Esophagus muscularis mucosa (tissue), 4 donors: ENCODE measurements at regions not wholly inside any gene's neighbourhood (a gene's known extent, or its start where the extent isn't known, plus 50 kb on each side); places are given as distances from the start of the nearest gene placed in this dataset.

ENCODE experiments used
- CTCF ChIP-seq, 3 experiments: fragments of 200-600 bp in 2 of 3; fragments of 450-650 bp in 1 of 3; sonication (generic) in 2 of 3; IDR thresholded peaks; one replicate each; pipeline ENCODE4 v1.5.1; 2017 to 2019; ENCODE audit warnings: antibody characterized with exemption in 3 of 3, mild to moderate bottlenecking in 2 of 3, moderate library complexity in 1 of 3
- EP300 ChIP-seq: sonication (generic); formaldehyde crosslinking; IDR thresholded peaks from one replicate; pipeline ENCODE4 v1.6.1; 2017; ENCODE audit warnings: antibody characterized with exemption
- POLR2A ChIP-seq: fragments of 450-650 bp; IDR thresholded peaks from one replicate; pipeline ENCODE4 v1.6.1; 2017; ENCODE audit warnings: antibody characterized with exemption, moderate library complexity, mild to moderate bottlenecking, low read depth
- POLR2AphosphoS5 ChIP-seq, 2 donors: sonication (generic); formaldehyde crosslinking; IDR thresholded peaks; one replicate each; pipeline ENCODE4 v1.6.1; 2017; ENCODE audit warnings: antibody characterized with exemption in 2 of 2

- TF ChIP-seq CTCF (IDR thresholded peaks at IDR 0.05) (no peak), POLR2A (no peak), POLR2AphosphoS5 (IDR thresholded peaks at IDR 0.05) (no peak), EP300 (no peak)
These were observed 66.0 kb upstream of the PAX6 start for GRCh38 chr11:31877083-31877482.
